C4-2B (cell line): ENCODE measurements at regions not wholly inside any gene's neighbourhood (a gene's known extent, or its start where the extent isn't known, plus 50 kb on each side); places are given as distances from the start of the nearest gene placed in this dataset.
A peak's percentile ranks its signal among the peaks of the same experiment; 100 is the strongest.

Experiments used
- H3K27ac ChIP-seq: fragments of 450-650 bp; 2 replicates; pipeline ENCODE4 v1.5.1; 2017
- ZFX ChIP-seq: fragments of 450-650 bp; IDR thresholded peaks from 2 replicates; pipeline ENCODE4 v1.6.1; 2017
- TF ChIP-seq, protein P1 (sequence below): fragments of 450-650 bp; conservative IDR thresholded peaks from 2 replicates; pipeline ENCODE4 v1.5.1; 2017; ENCODE audit warnings: mild to moderate bottlenecking

DNA sequence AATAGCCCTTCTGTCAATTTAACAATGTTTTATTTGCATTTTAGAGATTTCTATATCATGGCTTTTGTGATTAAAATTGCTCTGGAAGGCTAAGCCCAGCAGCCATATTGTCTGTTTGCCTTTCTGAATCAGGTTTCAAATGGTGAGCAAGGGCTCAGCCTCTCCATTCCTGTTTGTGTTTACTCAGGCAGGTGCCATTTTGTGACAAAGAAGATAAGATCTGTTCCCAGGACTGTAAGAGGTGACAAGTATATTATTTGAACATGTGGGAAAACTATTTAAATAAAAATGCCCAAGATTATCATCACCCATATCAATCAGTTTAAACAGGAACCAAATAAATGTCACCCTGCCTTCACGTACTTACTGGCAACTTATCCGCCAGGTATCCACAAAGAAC is 641.3 kb upstream of the KLF4 start:
- TF ChIP-seq, protein P1, sequence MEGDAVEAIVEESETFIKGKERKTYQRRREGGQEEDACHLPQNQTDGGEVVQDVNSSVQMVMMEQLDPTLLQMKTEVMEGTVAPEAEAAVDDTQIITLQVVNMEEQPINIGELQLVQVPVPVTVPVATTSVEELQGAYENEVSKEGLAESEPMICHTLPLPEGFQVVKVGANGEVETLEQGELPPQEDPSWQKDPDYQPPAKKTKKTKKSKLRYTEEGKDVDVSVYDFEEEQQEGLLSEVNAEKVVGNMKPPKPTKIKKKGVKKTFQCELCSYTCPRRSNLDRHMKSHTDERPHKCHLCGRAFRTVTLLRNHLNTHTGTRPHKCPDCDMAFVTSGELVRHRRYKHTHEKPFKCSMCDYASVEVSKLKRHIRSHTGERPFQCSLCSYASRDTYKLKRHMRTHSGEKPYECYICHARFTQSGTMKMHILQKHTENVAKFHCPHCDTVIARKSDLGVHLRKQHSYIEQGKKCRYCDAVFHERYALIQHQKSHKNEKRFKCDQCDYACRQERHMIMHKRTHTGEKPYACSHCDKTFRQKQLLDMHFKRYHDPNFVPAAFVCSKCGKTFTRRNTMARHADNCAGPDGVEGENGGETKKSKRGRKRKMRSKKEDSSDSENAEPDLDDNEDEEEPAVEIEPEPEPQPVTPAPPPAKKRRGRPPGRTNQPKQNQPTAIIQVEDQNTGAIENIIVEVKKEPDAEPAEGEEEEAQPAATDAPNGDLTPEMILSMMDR: no peak
- TF ChIP-seq ZFX: no peak
- no peak overlapping the region for H3K27ac ChIP-seq

DNA sequence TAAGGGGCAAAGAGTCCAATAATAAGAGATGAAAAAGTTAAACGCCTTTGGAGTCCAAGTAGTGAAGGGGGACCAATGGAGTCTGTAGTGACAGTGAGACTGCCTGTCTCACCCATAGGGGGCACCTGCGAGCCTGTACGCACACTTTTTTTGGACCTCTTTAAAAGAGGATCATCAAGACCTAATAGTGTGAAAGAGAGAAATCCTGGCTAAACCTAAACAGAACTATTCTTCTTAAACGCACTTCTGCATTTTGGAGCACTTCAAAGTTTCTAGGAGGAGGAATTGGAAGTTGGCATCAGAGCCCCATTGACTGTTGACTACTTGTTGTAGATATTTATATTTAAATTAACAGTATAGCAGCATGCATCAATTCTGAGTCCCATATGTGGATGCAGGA is 636.1 kb upstream of the KLF4 start:
- H3K27ac ChIP-seq: no peak overlapping the region

DNA sequence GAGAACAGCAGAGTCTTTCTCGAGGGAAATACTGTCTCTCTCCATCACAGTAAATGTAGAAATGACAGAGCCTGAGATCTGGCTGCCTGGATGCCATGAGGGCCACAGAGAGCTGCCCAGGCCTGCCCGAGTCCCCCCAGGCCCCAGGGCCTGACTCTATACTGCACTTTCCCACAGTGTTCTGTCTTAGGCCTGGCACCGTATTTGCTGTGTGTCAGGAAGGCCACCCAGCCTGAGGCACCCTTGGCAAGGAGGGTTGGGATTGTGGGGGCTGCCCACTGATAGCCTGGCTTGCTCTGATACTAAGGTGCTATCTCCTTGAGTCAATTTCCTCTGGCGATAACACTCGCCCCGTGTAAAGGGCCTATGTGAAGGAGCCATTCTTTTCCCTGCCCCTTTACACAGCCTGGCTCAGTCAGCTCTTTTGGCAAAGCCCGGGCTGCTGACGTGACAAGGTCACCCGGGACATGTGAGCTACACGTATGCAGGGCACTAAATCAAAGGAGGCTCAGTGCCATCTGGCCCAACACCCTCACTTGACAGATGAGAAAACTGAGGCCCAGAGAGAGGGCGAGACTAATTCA is 630.1 kb upstream of the KLF4 start:
- TF ChIP-seq, protein P1: no peak
- no peak for TF ChIP-seq ZFX
- H3K27ac ChIP-seq: no peak overlapping the region

More for the DNA sequence above, 636.1 kb upstream of the KLF4 start:
- TF ChIP-seq, protein P1: peak; percentile 78
- TF ChIP-seq ZFX: no peak

GRCh38 chr9:108117795-108118194 is 628.2 kb upstream of the KLF4 start:
- TF ChIP-seq, protein P1: no peak
- TF ChIP-seq ZFX: no peak
- H3K27ac ChIP-seq: no peak overlapping the region

- TF ChIP-seq, protein P1: no peak
- TF ChIP-seq ZFX: no peak
These were observed 627.7 kb upstream of the KLF4 start for GRCh38 chr9:108117306-108117705.

GRCh38 chr9:108113596-108113995 is 624.0 kb upstream of the KLF4 start:
- no peak overlapping the region for H3K27ac ChIP-seq
- TF ChIP-seq ZFX: no peak
- TF ChIP-seq, protein P1: no peak

More at GRCh38 chr9:108117306-108117705, 627.7 kb upstream of the KLF4 start:
- no peak overlapping the region for H3K27ac ChIP-seq

GRCh38 chr9:108109927-108110690 is 620.5 kb upstream of the KLF4 start:
- TF ChIP-seq, protein P1: no peak
- TF ChIP-seq ZFX: no peak
- no peak overlapping the region for H3K27ac ChIP-seq
